Stomach (tissue), 4 donors: ENCODE measurements at regions not wholly inside any gene's neighbourhood (a gene's known extent, or its start where the extent isn't known, plus 50 kb on each side); places are given as distances from the start of the nearest gene placed in this dataset.

Experiments
- EP300 ChIP-seq: sonication (generic); formaldehyde crosslinking; IDR thresholded peaks from one replicate; pipeline ENCODE4 v1.6.1; 2017; ENCODE audit warnings: antibody characterized with exemption
- POLR2A ChIP-seq, 4 donors: fragments of 450-650 bp; IDR thresholded peaks; one replicate each; pipeline ENCODE4 v1.6.1; 2016; ENCODE audit warnings: antibody characterized with exemption in 4 of 4, control low read depth in 2 of 4, mild to moderate bottlenecking in 1 of 4, moderate library complexity in 1 of 4
- TF ChIP-seq, protein P1 (sequence below), 7 experiments: fragments of 450-650 bp in 4 of 7; fragments of 200-600 bp in 3 of 7; sonication (generic) in 3 of 7; IDR thresholded peaks; one replicate each; pipeline ENCODE4 v1.5.1; 2016 to 2019; ENCODE audit warnings: antibody characterized with exemption in 7 of 7, control low read depth in 2 of 7, mild to moderate bottlenecking in 1 of 7

DNA sequence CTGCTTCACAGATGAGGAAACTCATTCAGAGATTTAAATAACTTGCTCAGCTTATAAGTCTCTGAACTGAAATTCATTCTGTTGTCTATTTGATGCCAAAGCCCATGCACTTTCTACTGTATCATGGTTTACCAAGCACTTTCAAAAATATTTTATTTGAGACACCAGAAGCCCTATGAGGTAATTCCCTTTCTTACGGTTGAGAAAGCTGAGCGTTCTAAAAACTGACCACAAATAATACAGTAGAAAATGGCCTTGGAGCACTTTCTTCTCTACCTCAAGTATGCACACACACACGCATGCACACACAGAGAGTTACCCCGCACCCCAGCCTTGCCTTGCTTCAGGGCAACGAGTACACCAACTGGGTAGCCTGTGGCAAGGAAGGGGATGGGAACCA lies 228.5 kb downstream of the RFC3 start:
- TF ChIP-seq, protein P1, sequence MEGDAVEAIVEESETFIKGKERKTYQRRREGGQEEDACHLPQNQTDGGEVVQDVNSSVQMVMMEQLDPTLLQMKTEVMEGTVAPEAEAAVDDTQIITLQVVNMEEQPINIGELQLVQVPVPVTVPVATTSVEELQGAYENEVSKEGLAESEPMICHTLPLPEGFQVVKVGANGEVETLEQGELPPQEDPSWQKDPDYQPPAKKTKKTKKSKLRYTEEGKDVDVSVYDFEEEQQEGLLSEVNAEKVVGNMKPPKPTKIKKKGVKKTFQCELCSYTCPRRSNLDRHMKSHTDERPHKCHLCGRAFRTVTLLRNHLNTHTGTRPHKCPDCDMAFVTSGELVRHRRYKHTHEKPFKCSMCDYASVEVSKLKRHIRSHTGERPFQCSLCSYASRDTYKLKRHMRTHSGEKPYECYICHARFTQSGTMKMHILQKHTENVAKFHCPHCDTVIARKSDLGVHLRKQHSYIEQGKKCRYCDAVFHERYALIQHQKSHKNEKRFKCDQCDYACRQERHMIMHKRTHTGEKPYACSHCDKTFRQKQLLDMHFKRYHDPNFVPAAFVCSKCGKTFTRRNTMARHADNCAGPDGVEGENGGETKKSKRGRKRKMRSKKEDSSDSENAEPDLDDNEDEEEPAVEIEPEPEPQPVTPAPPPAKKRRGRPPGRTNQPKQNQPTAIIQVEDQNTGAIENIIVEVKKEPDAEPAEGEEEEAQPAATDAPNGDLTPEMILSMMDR (IDR thresholded peaks at IDR 0.05), result no peak
- no peak for TF ChIP-seq EP300
- TF ChIP-seq POLR2A (IDR thresholded peaks at IDR 0.05), result no peak
